ENCODE measurements at regions not wholly inside any gene's neighbourhood (a gene's known extent, or its start where the extent isn't known, plus 50 kb on each side); places are given as distances from the start of the nearest gene placed in this dataset.

DNA sequence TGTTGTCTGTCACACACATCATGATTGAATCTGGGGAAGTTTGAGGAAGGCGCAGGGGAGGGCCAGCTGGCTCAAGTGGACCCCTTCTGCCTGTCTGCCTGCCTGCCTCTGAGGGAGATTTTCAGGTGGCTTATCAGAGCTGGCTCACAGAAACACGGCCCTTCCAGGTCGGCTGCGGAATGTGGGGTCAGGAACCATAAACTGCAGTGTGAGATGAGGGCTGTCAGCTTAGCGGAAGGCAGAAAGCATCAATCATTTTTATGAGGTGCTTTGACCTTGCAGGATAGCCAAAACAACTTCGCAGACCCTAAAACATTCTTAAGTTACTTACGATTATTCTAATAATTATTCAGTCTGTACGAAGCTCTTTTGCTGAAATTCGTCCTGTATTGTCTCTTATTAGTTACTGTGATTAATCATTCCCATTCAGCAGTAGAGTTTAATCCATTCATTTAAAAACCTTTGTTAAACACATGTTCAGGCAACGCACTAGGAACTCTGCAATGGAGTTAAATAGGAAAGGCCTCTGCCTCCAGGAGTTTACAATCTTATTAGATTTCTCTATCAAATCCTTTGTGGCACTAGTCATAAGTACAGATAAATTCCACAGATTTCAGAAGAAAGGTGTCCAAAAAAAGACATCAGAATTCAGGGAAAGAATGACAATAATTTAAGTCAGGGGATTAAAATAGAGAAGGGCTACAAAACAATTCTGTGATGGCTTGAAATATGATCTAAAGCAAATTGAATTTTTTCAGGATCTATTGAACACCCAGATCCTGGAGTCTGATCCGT lies 371.6 kb downstream of the HRH4 start:
- no peak overlapping the region for H4K8ac ChIP-seq (ENCODE audit: extremely low read depth, insufficient read depth, low read length)
- H2BK12ac ChIP-seq (ENCODE audit: low read depth, low read length): no peak overlapping the region
- no peak overlapping the region for H3K23ac ChIP-seq (ENCODE audit: insufficient read length)
- no peaks in the 10 kb centered on the region for H3K79me1 ChIP-seq (ENCODE audit: low read depth, low read length)
- FAIRE-seq (no peak), DNase-seq (ENCODE audit: low read depth in 1 of 2, low spot score in 2 of 2) (no peak)
- no peak overlapping the region for H4K5ac ChIP-seq (ENCODE audit: insufficient read length, low read depth, low read length)
- peaks cover 0 to 19% (median 13%) of the 10 kb centered on the region in 4 experiments for H3K4me1 ChIP-seq (replicated peaks in 1 of 4; ENCODE audit: control insufficient read depth in 3 of 4, insufficient read depth in 4 of 4, low read length in 3 of 4)
- H3K56ac ChIP-seq (replicated peaks; ENCODE audit: insufficient read length, low read depth, low read length): no peak overlapping the region
- no peaks in the 10 kb centered on the region; the same call in 1 of the 2 replicates for H3K23me2 ChIP-seq (ENCODE audit: low read depth, low read length)
- no peak overlapping the region for H3K4ac ChIP-seq (replicated peaks; ENCODE audit: insufficient read length, low read depth, low read length)
- WGBS, 2 experiments (ENCODE audit: extremely low coverage in 1 of 2, insufficient coverage in 1 of 2, insufficient read length in 1 of 2, insufficient replicate concordance in 2 of 2, low coverage in 1 of 2, low lambda C conversion rate in 2 of 2, missing lambda C conversion rate in 1 of 2): 94% methylated on average over 11 of the region's 11 CpGs; no CpG with 5 or more reads in 1 of the 2 experiments
- CTCF ChIA-PET (ENCODE audit: partially characterized antibody): interaction anchor here (0.7 kb wide), 1 partner anchor 9 kb away, joined by 3 read pairs; no protein-coding TSS in a partner anchor
- no peak overlapping the region for H4K91ac ChIP-seq (replicated peaks; ENCODE audit: insufficient read length, low read length)
- no peak overlapping the region for H2BK15ac ChIP-seq (ENCODE audit: low read length)
- no peak overlapping the region for H3K4me2 ChIP-seq (ENCODE audit: insufficient read depth in 1 of 2, low read depth in 2 of 2, low read length in 2 of 2)
- no peaks in the 10 kb centered on the region for H3K27me3 ChIP-seq (replicated peaks in 1 of 4; ENCODE audit: control insufficient read depth in 3 of 4, extremely low read depth in 1 of 4, insufficient read depth in 3 of 4, low read length in 3 of 4)
- no peak overlapping the region for H3K14ac ChIP-seq (ENCODE audit: insufficient read length)
- POLR2A ChIA-PET (ENCODE audit: partially characterized antibody): no interaction called here
- H3K36me3 ChIP-seq (ENCODE audit: control insufficient read depth in 2 of 4, insufficient read depth in 4 of 4, low read length in 3 of 4): no peaks in the 10 kb centered on the region
- H3K27ac ChIP-seq (ENCODE audit: low read depth, low read length): no peak overlapping the region
- no peaks in the 10 kb centered on the region for H4K20me1 ChIP-seq (replicated peaks in 1 of 2; ENCODE audit: control insufficient read depth in 1 of 2, insufficient read depth in 2 of 2, low read length in 2 of 2)
- H3K4me3 ChIP-seq (ENCODE audit: extremely low read depth in 1 of 4, insufficient read depth in 2 of 4, low read depth in 3 of 4, low read length in 4 of 4): no peak overlapping the region
- no peak overlapping the region for H2AK5ac ChIP-seq (ENCODE audit: low read depth, low read length)
- H2BK20ac ChIP-seq (ENCODE audit: low read length): no peak overlapping the region
- TF ChIP-seq YY1 (IDR thresholded peaks at IDR 0.05; ENCODE audit: low read depth, low read length) (no peak), TAF1 (IDR thresholded peaks at IDR 0.05; ENCODE audit: low read depth, low read length) (no peak), CTBP2 (IDR thresholded peaks at IDR 0.05; ENCODE audit: borderline replicate concordance, insufficient read depth, insufficient read length, low read length) (no peak), SRF (IDR thresholded peaks at IDR 0.05; ENCODE audit: low read depth, low read length) (no peak), EZH2 (IDR thresholded peaks at IDR 0.05; ENCODE audit: low read depth, low read length, severe bottlenecking) (no peak), BACH1 (IDR thresholded peaks at IDR 0.05; ENCODE audit: low read length) (no peak), SAP30 (IDR thresholded peaks at IDR 0.05; ENCODE audit: insufficient read depth, insufficient replicate concordance, low read length) (no peak)
- H3K18ac ChIP-seq (ENCODE audit: extremely low read depth, low read length): no peak overlapping the region; the same call in 1 of the 2 replicates
- H2AFZ ChIP-seq (ENCODE audit: low read length): no peak overlapping the region
- H3K9me3 ChIP-seq (ENCODE audit: insufficient read depth in 2 of 2, low read depth in 1 of 2, low read length in 1 of 2): no peaks in the 10 kb centered on the region
- H3K9ac ChIP-seq (replicated peaks in 1 of 4; ENCODE audit: extremely low read depth in 1 of 4, low read depth in 3 of 4, low read length in 3 of 4): no peak overlapping the region
- no peak overlapping the region for H2BK120ac ChIP-seq (replicated peaks; ENCODE audit: low read depth, low read length)
- H3K79me2 ChIP-seq (ENCODE audit: control insufficient read depth in 1 of 2, insufficient read depth in 2 of 2, low read length in 2 of 2): no peaks in the 10 kb centered on the region
- no peak overlapping the region for H2BK5ac ChIP-seq (ENCODE audit: low read depth, low read length)
